Erythroblast (primary cell): ENCODE measurements at regions not wholly inside any gene's neighbourhood (a gene's known extent, or its start where the extent isn't known, plus 50 kb on each side); places are given as distances from the start of the nearest gene placed in this dataset.

Experiments used
- GATA1 ChIP-seq: IDR thresholded peaks from 2 replicates; pipeline ENCODE4 v1.6.1; 2011; ENCODE audit warnings: low read depth, mild to moderate bottlenecking, control low read depth, low read length, moderate library complexity
- POLR2A ChIP-seq: IDR thresholded peaks from 2 replicates; pipeline ENCODE4 v1.6.1; 2011; ENCODE audit warnings: mild to moderate bottlenecking, low read length

- TF ChIP-seq POLR2A: no peak
- TF ChIP-seq GATA1: no peak
Observed at GRCh38 chr11:131199015-131199280, 171.5 kb upstream of the NTM start.
